ENCODE measurements at regions not wholly inside any gene's neighbourhood (a gene's known extent, or its start where the extent isn't known, plus 50 kb on each side); places are given as distances from the start of the nearest gene placed in this dataset.

GRCh38 chr13:34640179-34640992 lies 301.7 kb upstream of the NBEA start:
- 93% methylated on average over 7 of the region's 9 CpGs for WGBS (ENCODE audit: insufficient coverage)

GRCh38 chr13:34640993-34641330 lies 301.1 kb upstream of the NBEA start:
- Mint-ChIP-seq H3K27me3 (ENCODE audit: low read depth in 3 of 3) (no peaks in the 10 kb centered on the region), H3K9me3 (peaks cover 2 to 4% (median 4%) of the 10 kb centered on the region in 7 donors), H3K4me1 (no peaks in the 10 kb centered on the region), H3K27ac (no peak overlapping the region), H3K36me3 (no peaks in the 10 kb centered on the region), H3K4me3 (no peak overlapping the region)
- H3K27me3 ChIP-seq (ENCODE audit: control insufficient read depth in 2 of 2, insufficient read depth in 2 of 2, low read length in 2 of 2): no peaks in the 10 kb centered on the region
- H3K27ac ChIP-seq (ENCODE audit: low read depth in 1 of 2, low read length in 2 of 2): no peak overlapping the region
- no peak for TF ChIP-seq CTCF (IDR thresholded peaks at IDR 0.05)
- no peaks in the 10 kb centered on the region for H4K20me1 ChIP-seq (ENCODE audit: insufficient read depth, low read length)
- H3K79me2 ChIP-seq (ENCODE audit: insufficient read depth, low read length): no peaks in the 10 kb centered on the region
- H2AFZ ChIP-seq (ENCODE audit: insufficient read depth, low read depth, low read length, poor library complexity, severe bottlenecking): no peak overlapping the region
- intact Hi-C loops (cut with micrococcal nuclease): no loop called here
- H3K4me2 ChIP-seq (replicated peaks; ENCODE audit: extremely low read depth, low read length, poor library complexity, severe bottlenecking): no peak overlapping the region
- DNase-seq: no peak
- no peaks in the 10 kb centered on the region for H3K36me3 ChIP-seq (replicated peaks in 1 of 2; ENCODE audit: control insufficient read depth in 1 of 2, insufficient read depth in 2 of 2, low read length in 2 of 2)
- H3K4me3 ChIP-seq (replicated peaks in 1 of 3; ENCODE audit: low read depth in 2 of 3, low read length in 3 of 3): no peak overlapping the region
- H3K4me1 ChIP-seq (ENCODE audit: control insufficient read depth in 1 of 2, insufficient read depth in 2 of 2, low read length in 2 of 2): no peaks in the 10 kb centered on the region
- H3K9me3 ChIP-seq (replicated peaks in 1 of 2; ENCODE audit: control insufficient read depth in 1 of 2, insufficient read depth in 1 of 2, low read length in 2 of 2): peaks cover 3 to 7% of the 10 kb centered on the region in 2 donors
- 79% methylated on average over 4 of the region's 4 CpGs for WGBS (ENCODE audit: insufficient coverage)
- no peak overlapping the region for H3K9ac ChIP-seq (ENCODE audit: insufficient read depth, low read length, poor library complexity, severe bottlenecking)

More at GRCh38 chr13:34640179-34640992, 301.7 kb upstream of the NBEA start:
- H4K20me1 ChIP-seq (ENCODE audit: insufficient read depth, low read length): no peaks in the 10 kb centered on the region
- no peak for TF ChIP-seq CTCF (IDR thresholded peaks at IDR 0.05)
- peaks cover 3 to 7% of the 10 kb centered on the region in 2 donors for H3K9me3 ChIP-seq (replicated peaks in 1 of 2; ENCODE audit: control insufficient read depth in 1 of 2, insufficient read depth in 1 of 2, low read length in 2 of 2)
- Mint-ChIP-seq H3K27me3 (ENCODE audit: low read depth in 3 of 3) (no peaks in the 10 kb centered on the region), H3K4me3 (no peak overlapping the region), H3K9me3 (peaks cover 2 to 5% (median 3%) of the 10 kb centered on the region in 7 donors), H3K27ac (no peak overlapping the region), H3K4me1 (no peaks in the 10 kb centered on the region), H3K36me3 (no peaks in the 10 kb centered on the region)
- H3K79me2 ChIP-seq (ENCODE audit: insufficient read depth, low read length): no peaks in the 10 kb centered on the region
- H3K9ac ChIP-seq (ENCODE audit: insufficient read depth, low read length, poor library complexity, severe bottlenecking): no peak overlapping the region
- no peaks in the 10 kb centered on the region for H3K4me1 ChIP-seq (ENCODE audit: control insufficient read depth in 1 of 2, insufficient read depth in 2 of 2, low read length in 2 of 2)
- H3K4me3 ChIP-seq (replicated peaks in 1 of 3; ENCODE audit: low read depth in 2 of 3, low read length in 3 of 3): no peak overlapping the region
- intact Hi-C loops (cut with micrococcal nuclease): no loop called here
- H3K36me3 ChIP-seq (replicated peaks in 1 of 2; ENCODE audit: control insufficient read depth in 1 of 2, insufficient read depth in 2 of 2, low read length in 2 of 2): no peaks in the 10 kb centered on the region
- H3K27me3 ChIP-seq (ENCODE audit: control insufficient read depth in 2 of 2, insufficient read depth in 2 of 2, low read length in 2 of 2): no peaks in the 10 kb centered on the region
- H3K27ac ChIP-seq (ENCODE audit: low read depth in 1 of 2, low read length in 2 of 2): no peak overlapping the region
- H2AFZ ChIP-seq (ENCODE audit: insufficient read depth, low read depth, low read length, poor library complexity, severe bottlenecking): no peak overlapping the region
- no peak overlapping the region for H3K4me2 ChIP-seq (replicated peaks; ENCODE audit: extremely low read depth, low read length, poor library complexity, severe bottlenecking)
- DNase-seq: no peak
